ENCODE measurements at regions not wholly inside any gene's neighbourhood (a gene's known extent, or its start where the extent isn't known, plus 50 kb on each side); places are given as distances from the start of the nearest gene placed in this dataset.

- no peak for TF ChIP-seq CTCF (IDR thresholded peaks at IDR 0.05)
- TF ChIP-seq ZFX (IDR thresholded peaks at IDR 0.05; ENCODE audit: borderline replicate concordance), result no peak
These were observed 102.0 kb downstream of the LACC1 start for GRCh38 chr13:43981512-43982301.

Measured in 22Rv1 (cell line).